Breast epithelium (tissue), 3 donors: ENCODE measurements at regions not wholly inside any gene's neighbourhood (a gene's known extent, or its start where the extent isn't known, plus 50 kb on each side); places are given as distances from the start of the nearest gene placed in this dataset.

Source experiments
- CTCF ChIP-seq, 3 donors: fragments of 450-650 bp; IDR thresholded peaks; one replicate each; pipeline ENCODE4 v1.5.1; 2016 to 2017; ENCODE audit warnings: antibody characterized with exemption in 3 of 3, mild to moderate bottlenecking in 3 of 3, moderate library complexity in 3 of 3
- POLR2A ChIP-seq: fragments of 450-650 bp; IDR thresholded peaks from one replicate; pipeline ENCODE4 v1.6.1; 2016; ENCODE audit warnings: antibody characterized with exemption, mild to moderate bottlenecking, moderate library complexity

- TF ChIP-seq CTCF (IDR thresholded peaks at IDR 0.05) (no peak), POLR2A (no peak)
These were observed 144.7 kb upstream of the IRX3 start for GRCh38 chr16:54431041-54431996.
